A673 (cell line): ENCODE measurements at regions not wholly inside any gene's neighbourhood (a gene's known extent, or its start where the extent isn't known, plus 50 kb on each side); places are given as distances from the start of the nearest gene placed in this dataset.

Experiments
- EZH2 ChIP-seq: fragments of 200-600 bp; sonication (generic); IDR thresholded peaks from 2 replicates; pipeline ENCODE4 v1.6.1; 2017; ENCODE audit warnings: borderline replicate concordance, low read depth, mild to moderate bottlenecking, mixed read lengths, antibody characterized with exemption, low read length; ENCODE audit not compliant: poor library complexity, severe bottlenecking
- TF ChIP-seq, protein P1 (sequence below): fragments of 300-800, 200-600 bp; sonication (generic); conservative IDR thresholded peaks from 2 replicates; pipeline ENCODE4 v1.5.1; 2017; ENCODE audit warnings: low read depth, mild to moderate bottlenecking, antibody characterized with exemption, low read length, moderate library complexity, mixed read lengths

DNA sequence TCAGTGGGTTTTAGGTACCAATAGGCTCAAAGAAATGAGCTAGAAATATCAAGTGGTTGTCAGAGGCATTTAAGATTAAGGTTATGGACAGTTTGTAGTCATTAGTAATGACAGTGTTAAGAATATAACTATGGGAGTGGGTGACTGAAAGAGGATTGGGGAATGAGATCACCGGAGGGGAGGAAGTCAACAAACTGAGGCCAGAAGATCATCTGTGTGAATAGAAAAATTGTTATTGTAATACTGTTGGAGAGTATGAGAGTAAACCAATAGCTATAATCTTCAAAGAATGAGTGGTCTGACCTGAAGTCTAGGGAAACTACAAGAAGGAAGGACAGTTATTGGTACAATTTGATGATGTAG is 197.1 kb downstream of the TANC2 start:
- TF ChIP-seq, protein P1, sequence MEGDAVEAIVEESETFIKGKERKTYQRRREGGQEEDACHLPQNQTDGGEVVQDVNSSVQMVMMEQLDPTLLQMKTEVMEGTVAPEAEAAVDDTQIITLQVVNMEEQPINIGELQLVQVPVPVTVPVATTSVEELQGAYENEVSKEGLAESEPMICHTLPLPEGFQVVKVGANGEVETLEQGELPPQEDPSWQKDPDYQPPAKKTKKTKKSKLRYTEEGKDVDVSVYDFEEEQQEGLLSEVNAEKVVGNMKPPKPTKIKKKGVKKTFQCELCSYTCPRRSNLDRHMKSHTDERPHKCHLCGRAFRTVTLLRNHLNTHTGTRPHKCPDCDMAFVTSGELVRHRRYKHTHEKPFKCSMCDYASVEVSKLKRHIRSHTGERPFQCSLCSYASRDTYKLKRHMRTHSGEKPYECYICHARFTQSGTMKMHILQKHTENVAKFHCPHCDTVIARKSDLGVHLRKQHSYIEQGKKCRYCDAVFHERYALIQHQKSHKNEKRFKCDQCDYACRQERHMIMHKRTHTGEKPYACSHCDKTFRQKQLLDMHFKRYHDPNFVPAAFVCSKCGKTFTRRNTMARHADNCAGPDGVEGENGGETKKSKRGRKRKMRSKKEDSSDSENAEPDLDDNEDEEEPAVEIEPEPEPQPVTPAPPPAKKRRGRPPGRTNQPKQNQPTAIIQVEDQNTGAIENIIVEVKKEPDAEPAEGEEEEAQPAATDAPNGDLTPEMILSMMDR, result no peak
- TF ChIP-seq EZH2, result no peak
